RWPE2 (cell line): ENCODE measurements at regions not wholly inside any gene's neighbourhood (a gene's known extent, or its start where the extent isn't known, plus 50 kb on each side); places are given as distances from the start of the nearest gene placed in this dataset.
A peak's percentile ranks its signal among the peaks of the same experiment; 100 is the strongest.

Experiments used
- ATAC-seq: fragments of 200-7000 bp; cut with Tn5 transposase; 3 replicates; pipeline ENCODE4 v1.9.1; 2021; ENCODE audit warnings: low read depth
- DNase-seq: peaks from one replicate; pipeline ENCODE4 v3.0.0-alpha.2; 2020; ENCODE audit warnings: low spot score
- H3K27ac ChIP-seq: fragments of 450-650 bp; 2 replicates; pipeline ENCODE4 v1.5.1; 2017; ENCODE audit warnings: mild to moderate bottlenecking; ENCODE audit not compliant: poor library complexity, severe bottlenecking
- H3K27me3 ChIP-seq: fragments of 250-450 bp; sonication (Bioruptor Pico); 2 replicates; pipeline ENCODE4 v1.5.1; 2021; ENCODE audit warnings: mild to moderate bottlenecking, moderate library complexity; ENCODE audit not compliant: insufficient read depth, poor library complexity, severe bottlenecking
- H3K36me3 ChIP-seq: fragments of 250-450 bp; sonication (Bioruptor Pico); 2 replicates; pipeline ENCODE4 v1.5.1; 2020; ENCODE audit warnings: low read depth, mild to moderate bottlenecking, moderate library complexity
- H3K4me1 ChIP-seq: fragments of 250-450 bp; sonication (Bioruptor Pico); 2 replicates; pipeline ENCODE4 v1.5.1; 2021; ENCODE audit warnings: mild to moderate bottlenecking, moderate library complexity; ENCODE audit not compliant: insufficient read depth, poor library complexity, severe bottlenecking
- H3K4me3 ChIP-seq: fragments of 250-450 bp; sonication (Bioruptor Pico); 2 replicates; pipeline ENCODE4 v1.5.1; 2021; ENCODE audit warnings: mild to moderate bottlenecking, moderate library complexity; ENCODE audit not compliant: severe bottlenecking
- H3K9me3 ChIP-seq: fragments of 250-450 bp; sonication (Bioruptor Pico); 2 replicates; pipeline ENCODE4 v1.5.1; 2021; ENCODE audit warnings: mild to moderate bottlenecking, moderate library complexity; ENCODE audit not compliant: severe bottlenecking
- CTCF ChIP-seq: fragments of 450-650 bp; IDR thresholded peaks from one replicate; pipeline ENCODE4 v1.5.1; 2017; ENCODE audit warnings: mild to moderate bottlenecking, moderate library complexity; ENCODE audit not compliant: poor library complexity, severe bottlenecking

GRCh38 chr6:8187209-8187608 lies 84.9 kb upstream of the EEF1E1 start:
- H3K27me3 ChIP-seq, result no peaks in the 10 kb centered on the region
- H3K36me3 ChIP-seq, result no peaks in the 10 kb centered on the region
- no peak for TF ChIP-seq CTCF
- ATAC-seq, result no peak
- DNase-seq, result no peak
- no peak overlapping the region for H3K27ac ChIP-seq
- H3K9me3 ChIP-seq, result no peaks in the 10 kb centered on the region
- H3K4me1 ChIP-seq, result no peaks in the 10 kb centered on the region
- H3K4me3 ChIP-seq, result no peak overlapping the region

- Histone ChIP-seq H3K36me3 (no peaks in the 10 kb centered on the region), H3K4me3 (no peak overlapping the region), H3K27me3 (no peaks in the 10 kb centered on the region), H3K4me1 (peaks cover 11% of the 10 kb centered on the region), H3K27ac (no peak overlapping the region), H3K9me3 (no peaks in the 10 kb centered on the region)
- ATAC-seq (no peak), DNase-seq (no peak)
- no peak for TF ChIP-seq CTCF
These were observed 80.7 kb upstream of the EEF1E1 start for GRCh38 chr6:8182902-8183665.

GRCh38 chr6:8181951-8182845 lies 79.8 kb upstream of the EEF1E1 start:
- Histone ChIP-seq H3K36me3 (no peaks in the 10 kb centered on the region), H3K9me3 (no peaks in the 10 kb centered on the region), H3K4me1 (peaks cover 11% of the 10 kb centered on the region), H3K27me3 (no peaks in the 10 kb centered on the region), H3K4me3 (no peak overlapping the region), H3K27ac (no peak overlapping the region)
- TF ChIP-seq CTCF, result no peak
- no peak for ATAC-seq
- DNase-seq, result no peak

GRCh38 chr6:8181160-8181881 lies 79.0 kb upstream of the EEF1E1 start:
- DNase-seq, result no peak
- Histone ChIP-seq H3K4me3 (no peak overlapping the region), H3K27me3 (no peaks in the 10 kb centered on the region), H3K36me3 (no peaks in the 10 kb centered on the region), H3K4me1 (peaks cover 11% of the 10 kb centered on the region), H3K27ac (peak overlapping the region; percentile 29), H3K9me3 (no peaks in the 10 kb centered on the region)
- no peak for TF ChIP-seq CTCF
- no peak for ATAC-seq
